Retinal pigment epithelial cell (primary cell): ENCODE measurements at regions not wholly inside any gene's neighbourhood (a gene's known extent, or its start where the extent isn't known, plus 50 kb on each side); places are given as distances from the start of the nearest gene placed in this dataset.

Source experiments
- DNase-seq: peaks from one replicate; pipeline ENCODE4 v3.0.0-alpha.2; 2010; ENCODE audit warnings: low read depth
- H3K4me3 ChIP-seq: 2 replicates; pipeline ENCODE4 v1.5.1; 2011; ENCODE audit warnings: mild to moderate bottlenecking, low read length, control low read depth, moderate library complexity
- CTCF ChIP-seq: conservative IDR thresholded peaks from 2 replicates; pipeline ENCODE4 v1.5.1; 2011; ENCODE audit warnings: low read depth, low read length, control low read depth, inconsistent platforms

- H3K4me3 ChIP-seq: no peak overlapping the region
- no peak for TF ChIP-seq CTCF
- no peak for DNase-seq
Measured at GRCh38 chr22:48669986-48670716, 1157.5 kb downstream of the BRD1 start.

GRCh38 chr22:48669226-48669625 is 1158.4 kb downstream of the BRD1 start:
- no peak for TF ChIP-seq CTCF
- no peak for DNase-seq
- no peak overlapping the region for H3K4me3 ChIP-seq

DNA sequence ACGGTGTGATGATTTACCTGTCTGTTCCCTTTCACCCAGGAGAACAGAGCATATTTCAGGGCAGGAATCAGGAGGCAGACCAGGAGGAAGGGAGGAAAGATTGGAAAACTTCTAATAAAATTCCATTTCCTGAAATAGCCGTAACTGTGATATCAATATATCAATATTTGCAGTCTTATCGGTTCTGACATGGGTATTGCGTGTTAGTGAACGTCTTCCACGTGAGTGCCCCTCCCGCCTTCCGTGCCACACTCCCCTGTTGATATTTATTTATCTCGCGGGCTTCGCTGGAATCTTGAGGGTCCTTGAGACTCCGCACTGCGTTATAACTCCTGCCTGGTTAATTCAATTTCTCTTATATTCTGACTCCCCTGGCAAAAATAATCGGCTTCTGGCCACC is 1160.4 kb downstream of the BRD1 start:
- no peak for DNase-seq
- no peak for TF ChIP-seq CTCF

DNA sequence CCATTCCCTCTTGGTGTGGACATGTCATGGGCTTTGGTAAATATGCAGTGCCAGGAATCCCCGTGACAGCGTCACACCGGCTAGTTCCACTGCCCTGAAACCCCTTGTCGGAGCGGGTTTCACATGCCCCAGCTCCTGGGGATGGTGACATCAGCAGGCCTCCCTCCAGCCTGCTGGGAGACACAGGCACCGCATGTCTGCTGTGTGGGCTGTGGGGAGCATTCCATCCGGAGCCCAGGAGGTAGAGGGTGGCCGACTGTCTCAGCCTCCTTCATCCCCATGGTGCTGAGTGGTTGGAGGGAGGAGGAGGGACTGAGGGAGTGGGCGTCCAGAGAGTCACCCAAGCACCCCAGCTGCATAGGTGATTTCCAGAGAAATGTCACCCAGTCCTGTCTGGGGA is 1161.1 kb downstream of the BRD1 start:
- DNase-seq: no peak
- H3K4me3 ChIP-seq: no peak overlapping the region
- TF ChIP-seq CTCF: no peak

More for the DNA sequence above, 1160.4 kb downstream of the BRD1 start:
- no peak overlapping the region for H3K4me3 ChIP-seq

DNA sequence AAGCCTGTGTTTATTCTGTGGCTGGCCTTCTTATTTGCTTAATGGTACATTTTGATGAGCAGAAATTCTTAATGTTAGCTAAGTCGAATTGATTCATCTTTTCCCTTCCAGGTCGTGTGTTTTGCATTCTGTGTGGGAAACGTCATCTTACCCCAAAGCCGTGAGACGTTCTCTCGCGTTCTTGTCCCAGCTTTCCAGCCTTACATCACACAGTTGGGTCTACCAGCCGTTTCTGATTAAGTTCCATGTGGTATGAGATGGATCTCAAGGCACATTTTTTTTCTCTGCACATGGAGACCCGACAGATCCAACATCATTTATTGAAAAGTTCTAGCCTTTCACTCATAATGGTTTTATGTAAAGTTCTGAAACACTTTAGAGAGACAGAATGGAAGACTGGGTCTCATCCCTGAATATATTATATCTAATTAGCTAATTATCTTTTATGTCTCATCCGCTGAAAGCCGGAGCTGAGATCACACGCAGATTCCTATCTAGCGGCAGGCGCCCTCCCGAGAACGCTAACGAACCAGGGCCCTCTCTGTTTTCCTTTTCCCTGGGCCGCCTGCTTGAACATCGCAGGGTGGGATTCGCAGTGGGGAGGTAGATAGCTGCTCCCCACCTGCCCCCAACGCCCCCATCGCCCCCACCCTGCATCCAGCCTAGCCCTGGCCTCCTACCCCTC is 1162.2 kb downstream of the BRD1 start:
- no peak overlapping the region for H3K4me3 ChIP-seq
- no peak for DNase-seq
- no peak for TF ChIP-seq CTCF

DNA sequence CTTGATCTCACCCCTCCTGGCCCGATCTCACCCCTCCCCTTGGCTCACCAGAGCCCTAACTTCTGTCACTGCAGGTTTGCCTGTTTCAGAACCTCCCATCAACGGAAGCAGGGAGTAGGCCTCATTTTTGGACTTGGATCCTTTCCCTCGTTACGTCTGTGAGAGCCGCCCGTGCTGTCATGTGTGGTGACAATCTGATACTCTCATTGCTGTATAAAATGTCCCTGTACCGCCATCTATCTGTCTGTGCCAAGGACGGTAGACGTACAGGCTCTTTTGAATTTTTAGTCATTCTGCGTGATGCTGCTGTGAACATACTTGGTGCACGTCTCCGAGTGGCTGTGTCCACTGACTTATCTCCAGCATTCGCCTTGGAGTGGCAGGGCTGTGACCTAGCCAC is 1163.1 kb downstream of the BRD1 start:
- TF ChIP-seq CTCF: no peak
- no peak for DNase-seq
- H3K4me3 ChIP-seq: no peak overlapping the region

GRCh38 chr22:48663297-48663696 is 1164.4 kb downstream of the BRD1 start:
- H3K4me3 ChIP-seq: no peak overlapping the region
- DNase-seq: no peak
- TF ChIP-seq CTCF: peak; percentile 43
